GM19025 (cell line): ENCODE measurements at regions not wholly inside any gene's neighbourhood (a gene's known extent, or its start where the extent isn't known, plus 50 kb on each side); places are given as distances from the start of the nearest gene placed in this dataset.

Experiments
- ATAC-seq: cut with Tn5 transposase; IDR thresholded peaks from one replicate; pipeline ENCODE4 v1.9.1; 2021; ENCODE audit warnings: mild to moderate bottlenecking, low read depth, moderate library complexity; ENCODE audit not compliant: unreplicated experiment

DNA sequence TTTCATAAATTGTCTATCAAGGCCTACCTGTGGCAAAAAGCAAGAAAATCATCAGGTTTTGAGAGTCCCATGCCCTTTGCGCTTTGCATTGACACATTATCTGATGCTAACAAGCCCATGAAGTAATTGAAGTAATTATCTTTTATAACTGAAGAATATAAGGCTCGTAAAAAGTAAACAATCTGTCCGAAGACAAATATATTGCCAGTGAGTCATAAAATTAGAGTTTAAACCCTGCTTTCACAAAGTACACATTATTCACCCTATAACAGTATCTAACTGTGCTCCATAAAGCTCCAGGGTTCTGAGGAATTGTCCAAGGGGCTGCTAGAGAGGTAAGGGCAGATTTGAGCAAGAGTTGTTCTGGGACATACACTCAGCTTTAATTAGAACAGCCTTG, 102.3 kb upstream of the PPP1R3A start:
- no peak for ATAC-seq

DNA sequence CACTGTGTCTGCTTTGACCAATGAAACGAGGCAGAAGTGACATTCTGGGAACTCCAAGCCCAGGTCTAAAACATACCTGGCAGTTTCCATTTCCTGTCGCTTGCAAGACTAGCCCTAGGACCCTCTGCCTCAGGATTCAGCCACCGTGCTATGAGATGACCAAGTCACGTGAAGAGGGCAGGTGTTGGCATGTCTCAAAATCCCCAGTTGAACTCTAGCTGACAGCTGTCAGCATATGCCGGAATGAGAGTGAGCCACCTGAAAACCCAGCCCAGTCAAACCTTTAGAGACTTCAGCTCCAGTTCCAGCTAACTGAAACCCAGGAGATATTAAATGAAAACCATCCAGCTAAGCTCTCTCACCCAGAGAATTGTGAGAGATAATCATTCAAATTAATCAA, 89.9 kb upstream of the PPP1R3A start:
- ATAC-seq = no peak

DNA sequence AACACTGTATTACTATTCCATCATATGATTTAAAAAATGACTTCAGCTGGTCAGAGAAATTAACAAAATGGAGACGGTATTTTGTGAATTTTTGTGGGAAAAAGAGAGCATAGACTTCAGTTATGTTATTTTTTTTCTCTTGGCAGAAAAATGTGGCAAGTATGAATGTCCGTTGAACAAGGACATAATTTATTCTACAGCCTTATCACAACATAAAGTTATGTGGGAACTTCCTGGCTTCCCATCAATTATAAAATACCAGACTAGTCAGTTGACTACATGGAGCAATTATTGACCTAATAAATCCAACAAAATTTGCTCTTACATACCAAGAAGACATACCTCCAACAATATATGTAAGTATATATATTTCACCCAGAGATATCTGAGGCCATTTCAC, 88.6 kb upstream of the PPP1R3A start:
- ATAC-seq = no peak

DNA sequence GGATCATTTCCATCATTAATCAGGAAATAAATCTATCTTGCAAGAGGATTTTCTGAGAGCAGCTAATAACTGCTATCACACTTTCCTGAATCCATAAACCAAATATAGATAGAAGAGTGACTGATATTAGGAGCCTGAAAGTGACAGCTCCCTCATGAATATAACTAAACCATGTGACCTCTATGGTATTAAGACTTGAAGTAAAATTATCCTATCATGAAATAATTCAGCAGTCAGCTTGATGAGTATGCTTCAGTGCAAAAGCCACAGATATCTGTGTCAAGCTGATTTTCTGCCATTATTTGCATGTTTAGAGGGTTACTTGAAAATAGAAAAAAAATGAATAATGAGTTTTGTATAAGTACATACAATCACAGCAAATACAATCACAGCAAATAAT, 80.1 kb upstream of the PPP1R3A start:
- ATAC-seq = no peak

DNA sequence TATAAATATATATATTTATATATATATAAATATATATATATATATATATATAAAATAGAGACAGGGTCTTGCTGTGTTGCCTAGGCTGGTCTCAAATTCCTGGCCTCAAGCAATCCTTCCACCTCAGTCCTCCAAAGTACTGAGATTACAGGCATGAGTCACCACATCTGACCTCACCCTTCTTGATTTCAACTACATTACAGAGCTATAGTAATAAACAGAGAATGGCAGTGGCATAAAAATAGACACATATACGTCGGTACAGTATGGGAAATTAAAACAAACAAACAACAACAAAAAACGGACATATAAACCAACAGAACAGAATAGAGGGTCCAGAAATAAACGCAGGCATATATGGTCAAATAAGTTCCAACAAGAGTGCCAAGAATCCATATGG, 77.6 kb upstream of the PPP1R3A start:
- ATAC-seq = no peak

DNA sequence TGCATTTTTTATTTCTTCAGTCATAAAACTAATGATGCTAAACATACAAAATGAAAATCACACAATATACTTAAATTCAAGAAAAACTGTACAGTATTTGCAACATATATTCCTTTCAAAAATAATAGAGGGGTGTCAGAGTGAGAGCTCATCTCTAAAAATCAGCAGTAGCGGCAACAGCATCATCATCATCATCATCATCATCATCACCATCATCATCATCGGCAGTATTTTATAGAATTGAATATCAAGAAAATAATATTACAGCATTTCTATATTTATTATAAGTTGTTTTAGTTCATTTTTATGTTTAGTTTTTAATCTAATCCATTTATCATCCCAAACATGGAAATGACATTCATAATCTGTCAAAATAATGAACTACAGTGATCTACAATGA, 67.4 kb upstream of the PPP1R3A start:
- no peak for ATAC-seq

DNA sequence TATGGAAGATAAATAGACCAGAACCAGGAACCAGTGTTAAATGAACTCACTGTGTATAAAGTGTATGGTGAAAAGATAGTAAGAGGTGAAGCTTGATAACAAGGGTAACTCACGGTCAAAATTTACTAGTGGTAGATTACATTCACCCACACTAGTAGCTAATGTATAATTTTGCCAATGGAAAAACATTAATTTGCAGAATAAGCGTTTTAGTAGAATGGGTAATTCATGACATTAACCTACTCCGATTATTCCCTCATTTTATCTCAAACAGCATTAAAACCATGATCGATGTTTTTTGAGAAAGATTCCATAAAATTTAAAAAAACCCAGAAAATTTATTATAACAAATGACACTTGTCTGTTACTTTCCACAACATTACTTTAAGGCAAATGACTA, 57.7 kb upstream of the PPP1R3A start:
- ATAC-seq = no peak

DNA sequence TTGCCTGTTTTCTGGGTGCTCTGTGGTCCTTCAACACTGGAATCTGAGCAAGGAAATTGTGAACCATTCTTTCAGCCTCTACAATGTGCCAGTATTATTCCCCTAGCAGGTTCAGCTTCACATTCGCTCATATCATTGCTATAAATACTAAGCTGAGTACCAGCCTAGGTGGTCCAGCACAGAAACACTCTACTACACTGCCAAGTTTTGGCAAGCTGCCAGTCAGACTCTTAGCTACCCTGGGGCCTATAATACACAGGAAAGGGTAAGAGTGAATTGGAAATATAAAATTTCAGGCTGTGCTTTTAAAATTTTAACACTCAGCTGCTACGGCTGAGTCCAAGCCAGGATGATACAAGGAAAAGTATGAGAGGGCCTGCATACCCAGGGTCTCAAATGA, 49.9 kb upstream of the PPP1R3A start:
- ATAC-seq = no peak
